ENCODE measurements at regions not wholly inside any gene's neighbourhood (a gene's known extent, or its start where the extent isn't known, plus 50 kb on each side); places are given as distances from the start of the nearest gene placed in this dataset.

GRCh38 chr3:110568246-110568645 lies 503.4 kb upstream of the NECTIN3 start:
- no peak for FAIRE-seq
- no peak for TF ChIP-seq CTCF (IDR thresholded peaks at IDR 0.05; ENCODE audit: insufficient read depth, low read length, severe bottlenecking)
- no peaks in the 10 kb centered on the region for H3K27me3 ChIP-seq (ENCODE audit: control insufficient read depth, insufficient read depth, low read length)
- H3K4me3 ChIP-seq (ENCODE audit: low read depth, low read length): no peak overlapping the region
- peak; percentile 92 for DNase-seq (ENCODE audit: low read depth)
- H3K36me3 ChIP-seq (ENCODE audit: control insufficient read depth, insufficient read depth, low read length): no peaks in the 10 kb centered on the region

DNA sequence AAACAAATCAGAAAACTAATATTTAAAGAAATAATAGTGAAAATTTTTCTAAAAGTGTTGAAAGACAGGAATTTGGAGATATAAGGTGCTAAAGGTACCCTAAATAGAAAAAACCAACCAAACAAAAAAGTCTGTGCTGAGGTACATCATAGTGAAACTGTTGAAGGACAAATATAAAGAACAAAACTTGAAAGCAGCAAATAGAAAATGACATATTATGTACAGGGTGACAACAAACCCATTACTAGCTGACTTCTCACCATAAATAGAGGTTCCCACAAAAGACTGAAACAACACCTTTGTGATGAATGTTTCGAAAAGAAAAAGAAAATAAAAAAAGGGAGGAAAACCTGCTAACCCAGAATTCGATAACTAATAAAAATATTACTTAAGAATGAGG lies 502.5 kb upstream of the NECTIN3 start:
- no peak for TF ChIP-seq CTCF (IDR thresholded peaks at IDR 0.05; ENCODE audit: insufficient read depth, low read length, severe bottlenecking)
- Histone ChIP-seq H3K4me3 (ENCODE audit: low read depth, low read length) (no peak overlapping the region), H3K27me3 (ENCODE audit: control insufficient read depth, insufficient read depth, low read length) (no peaks in the 10 kb centered on the region), H3K36me3 (ENCODE audit: control insufficient read depth, insufficient read depth, low read length) (no peaks in the 10 kb centered on the region)
- FAIRE-seq: no peak
- DNase-seq (ENCODE audit: low read depth): no peak

- FAIRE-seq: no peak
- no peak for DNase-seq (ENCODE audit: low read depth)
- Histone ChIP-seq H3K4me3 (ENCODE audit: low read depth, low read length) (no peak overlapping the region), H3K27me3 (ENCODE audit: control insufficient read depth, insufficient read depth, low read length) (no peaks in the 10 kb centered on the region), H3K36me3 (ENCODE audit: control insufficient read depth, insufficient read depth, low read length) (no peaks in the 10 kb centered on the region)
- TF ChIP-seq CTCF (IDR thresholded peaks at IDR 0.05; ENCODE audit: insufficient read depth, low read length, severe bottlenecking): no peak
These were observed 495.9 kb upstream of the NECTIN3 start for GRCh38 chr3:110575702-110576101.

- Histone ChIP-seq H3K4me3 (ENCODE audit: low read depth, low read length) (no peak overlapping the region), H3K27me3 (ENCODE audit: control insufficient read depth, insufficient read depth, low read length) (no peaks in the 10 kb centered on the region), H3K36me3 (ENCODE audit: control insufficient read depth, insufficient read depth, low read length) (no peaks in the 10 kb centered on the region)
- FAIRE-seq (no peak), DNase-seq (ENCODE audit: low read depth) (peak; percentile 94)
- TF ChIP-seq CTCF (IDR thresholded peaks at IDR 0.05; ENCODE audit: insufficient read depth, low read length, severe bottlenecking): no peak
These were observed 494.7 kb upstream of the NECTIN3 start for GRCh38 chr3:110576960-110577359.

DNA sequence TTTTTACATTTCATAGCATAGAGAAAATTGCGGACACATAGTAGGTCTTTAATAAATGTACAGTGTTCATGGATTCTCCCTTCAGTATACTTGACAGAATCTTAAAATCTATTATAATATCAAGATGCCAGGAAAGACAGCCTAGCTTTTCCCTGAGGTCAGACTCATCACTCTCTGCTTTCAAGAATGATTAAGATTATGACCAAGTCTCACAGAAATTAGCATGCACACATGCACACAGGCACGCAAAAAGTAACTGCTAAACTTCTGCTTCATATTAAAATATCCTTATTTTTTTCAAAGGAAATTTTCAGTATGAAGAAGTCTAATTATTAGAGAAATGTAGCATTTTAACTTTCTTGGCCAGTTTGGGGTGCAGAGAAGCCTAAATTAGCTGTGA lies 493.8 kb upstream of the NECTIN3 start:
- Histone ChIP-seq H3K27me3 (ENCODE audit: control insufficient read depth, insufficient read depth, low read length) (no peaks in the 10 kb centered on the region), H3K4me3 (ENCODE audit: low read depth, low read length) (no peak overlapping the region), H3K36me3 (ENCODE audit: control insufficient read depth, insufficient read depth, low read length) (no peaks in the 10 kb centered on the region)
- DNase-seq (ENCODE audit: low read depth): peak; percentile 13
- no peak for TF ChIP-seq CTCF (IDR thresholded peaks at IDR 0.05; ENCODE audit: insufficient read depth, low read length, severe bottlenecking)
- no peak for FAIRE-seq

DNA sequence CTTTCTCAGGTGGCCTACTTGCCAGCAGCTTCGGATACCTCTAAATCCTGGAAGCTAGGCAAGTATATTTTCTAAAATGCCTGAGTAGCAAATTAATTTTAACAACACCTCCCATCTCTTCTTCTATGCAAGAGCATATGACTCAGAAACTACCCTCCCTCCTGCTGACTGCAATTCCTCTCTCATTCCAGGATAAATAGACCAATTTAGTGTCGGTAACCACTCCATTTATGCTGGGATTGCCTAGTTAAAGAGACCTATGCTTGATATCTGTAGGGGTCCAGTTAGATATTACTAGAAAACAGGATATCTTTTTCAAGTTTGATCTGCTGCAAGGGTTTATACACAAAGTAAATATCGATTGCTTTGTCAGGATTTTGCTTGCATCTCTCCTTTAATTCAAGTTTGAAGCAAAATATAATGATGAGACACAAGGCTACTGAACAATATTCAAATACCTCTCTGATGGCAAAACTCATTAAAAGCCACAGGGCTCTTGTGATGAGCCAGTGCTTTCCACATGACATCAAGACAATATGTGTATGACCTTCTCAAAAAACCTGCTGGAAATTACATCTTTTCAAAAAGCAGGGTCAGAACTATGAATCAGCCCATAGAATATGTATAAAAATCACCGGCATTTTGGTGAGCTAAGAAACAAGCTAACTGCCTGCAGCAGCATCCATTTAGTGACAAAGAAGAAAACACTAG lies 491.6 kb upstream of the NECTIN3 start:
- no peaks in the 10 kb centered on the region for H3K36me3 ChIP-seq (ENCODE audit: control insufficient read depth, insufficient read depth, low read length)
- H3K27me3 ChIP-seq (ENCODE audit: control insufficient read depth, insufficient read depth, low read length): no peaks in the 10 kb centered on the region
- TF ChIP-seq CTCF (IDR thresholded peaks at IDR 0.05; ENCODE audit: insufficient read depth, low read length, severe bottlenecking): no peak
- DNase-seq (ENCODE audit: low read depth) (peak; percentile 15), FAIRE-seq (no peak)
- H3K4me3 ChIP-seq (ENCODE audit: low read depth, low read length): no peak overlapping the region

Data from bronchial epithelial cell (primary cell).